ENCODE measurements at regions not wholly inside any gene's neighbourhood (a gene's known extent, or its start where the extent isn't known, plus 50 kb on each side); places are given as distances from the start of the nearest gene placed in this dataset.

- Histone ChIP-seq H3K9me3 (ENCODE audit: control insufficient read depth, low read length) (peaks cover 31% of the 10 kb centered on the region), H3K4me3 (ENCODE audit: insufficient read depth in 1 of 2, low read depth in 1 of 2, low read length in 2 of 2) (no peak overlapping the region), H2AFZ (ENCODE audit: low read depth, low read length) (no peak overlapping the region), H3K4ac (ENCODE audit: low read depth in 1 of 2, low read length in 2 of 2) (no peak overlapping the region), H3K18ac (ENCODE audit: low read depth in 1 of 2, low read length in 2 of 2) (no peak overlapping the region), H3K27me3 (ENCODE audit: control insufficient read depth in 1 of 2, insufficient read depth in 1 of 2, low read length in 2 of 2) (no peaks in the 10 kb centered on the region), H2AK5ac (ENCODE audit: low read length, severe bottlenecking) (no peak overlapping the region), H3K9ac (ENCODE audit: low read length) (no peak overlapping the region), H3K4me1 (ENCODE audit: control insufficient read depth, insufficient read depth, low read depth, low read length) (no peaks in the 10 kb centered on the region), H2BK120ac (ENCODE audit: low read depth, low read length) (no peak overlapping the region), H3K4me2 (ENCODE audit: low read length, poor library complexity, severe bottlenecking) (no peak overlapping the region), H3K14ac (ENCODE audit: low read length in 2 of 2) (no peak overlapping the region), H2BK12ac (ENCODE audit: low read length in 2 of 2) (no peak overlapping the region), H3K36me3 (ENCODE audit: control insufficient read depth in 1 of 2, insufficient read depth in 2 of 2, low read depth in 1 of 2, low read length in 2 of 2) (no peaks in the 10 kb centered on the region), H2BK5ac (ENCODE audit: low read depth, low read length, poor library complexity, severe bottlenecking) (no peak overlapping the region), H4K91ac (ENCODE audit: low read length) (no peak overlapping the region), H3K27ac (ENCODE audit: low read length, poor library complexity, severe bottlenecking) (no peak overlapping the region), H4K8ac (ENCODE audit: low read length) (no peak overlapping the region), H3K23ac (ENCODE audit: low read length in 2 of 2) (no peak overlapping the region), H3K79me1 (replicated peaks; ENCODE audit: low read length, poor library complexity, severe bottlenecking) (no peaks in the 10 kb centered on the region), H2BK15ac (ENCODE audit: low read depth, poor library complexity, severe bottlenecking) (no peak overlapping the region)
- no peak for DNase-seq
- WGBS = no CpG with 5 or more reads among the region's 1 CpG
These were observed 68.4 kb downstream of the MEX3B start for GRCh38 chr15:81977464-81977863.

- no peak overlapping the region for H3K18ac ChIP-seq (ENCODE audit: low read depth in 1 of 2, low read length in 2 of 2)
- H3K27me3 ChIP-seq (ENCODE audit: control insufficient read depth in 1 of 2, insufficient read depth in 1 of 2, low read length in 2 of 2) = no peaks in the 10 kb centered on the region
- no peak overlapping the region for H2BK120ac ChIP-seq (ENCODE audit: low read depth, low read length)
- H3K9ac ChIP-seq (ENCODE audit: low read length) = no peak overlapping the region
- H3K9me3 ChIP-seq (ENCODE audit: control insufficient read depth, low read length) = no peaks in the 10 kb centered on the region
- H4K91ac ChIP-seq (ENCODE audit: low read length) = no peak overlapping the region
- H3K23ac ChIP-seq (ENCODE audit: low read length in 2 of 2) = no peak overlapping the region
- no peak overlapping the region for H3K4me3 ChIP-seq (ENCODE audit: insufficient read depth in 1 of 2, low read depth in 1 of 2, low read length in 2 of 2)
- H3K4me2 ChIP-seq (ENCODE audit: low read length, poor library complexity, severe bottlenecking) = no peak overlapping the region
- no CpG with 5 or more reads among the region's 2 CpGs for WGBS
- no peak overlapping the region for H2BK12ac ChIP-seq (ENCODE audit: low read length in 2 of 2)
- DNase-seq = no peak
- no peaks in the 10 kb centered on the region for H3K4me1 ChIP-seq (ENCODE audit: control insufficient read depth, insufficient read depth, low read depth, low read length)
- H2AFZ ChIP-seq (ENCODE audit: low read depth, low read length) = no peak overlapping the region
- H3K4ac ChIP-seq (ENCODE audit: low read depth in 1 of 2, low read length in 2 of 2) = no peak overlapping the region
- no peak overlapping the region for H2AK5ac ChIP-seq (ENCODE audit: low read length, severe bottlenecking)
- H3K27ac ChIP-seq (ENCODE audit: low read length, poor library complexity, severe bottlenecking) = no peak overlapping the region
- no peaks in the 10 kb centered on the region for H3K79me1 ChIP-seq (replicated peaks; ENCODE audit: low read length, poor library complexity, severe bottlenecking)
- H2BK15ac ChIP-seq (ENCODE audit: low read depth, poor library complexity, severe bottlenecking) = no peak overlapping the region
- no peaks in the 10 kb centered on the region for H3K36me3 ChIP-seq (ENCODE audit: control insufficient read depth in 1 of 2, insufficient read depth in 2 of 2, low read depth in 1 of 2, low read length in 2 of 2)
- H3K14ac ChIP-seq (ENCODE audit: low read length in 2 of 2) = no peak overlapping the region
- H4K8ac ChIP-seq (ENCODE audit: low read length) = no peak overlapping the region
- H2BK5ac ChIP-seq (ENCODE audit: low read depth, low read length, poor library complexity, severe bottlenecking) = no peak overlapping the region
These were observed 77.1 kb downstream of the MEX3B start for GRCh38 chr15:81968691-81969090.

GRCh38 chr15:81966631-81967030 is 79.2 kb downstream of the MEX3B start:
- WGBS = 14% methylated on average over 1 of the region's 3 CpGs
- H3K4me1 ChIP-seq (ENCODE audit: control insufficient read depth, insufficient read depth, low read depth, low read length) = no peaks in the 10 kb centered on the region
- H2BK15ac ChIP-seq (ENCODE audit: low read depth, poor library complexity, severe bottlenecking) = no peak overlapping the region
- no peak overlapping the region for H4K8ac ChIP-seq (ENCODE audit: low read length)
- H3K4ac ChIP-seq (ENCODE audit: low read depth in 1 of 2, low read length in 2 of 2) = no peak overlapping the region
- H3K4me3 ChIP-seq (ENCODE audit: insufficient read depth in 1 of 2, low read depth in 1 of 2, low read length in 2 of 2) = no peak overlapping the region
- no peak overlapping the region for H3K4me2 ChIP-seq (ENCODE audit: low read length, poor library complexity, severe bottlenecking)
- peak; percentile 41 for DNase-seq
- H3K23ac ChIP-seq (ENCODE audit: low read length in 2 of 2) = no peak overlapping the region
- H2AK5ac ChIP-seq (ENCODE audit: low read length, severe bottlenecking) = no peak overlapping the region
- no peak overlapping the region for H3K14ac ChIP-seq (ENCODE audit: low read length in 2 of 2)
- H3K18ac ChIP-seq (ENCODE audit: low read depth in 1 of 2, low read length in 2 of 2) = no peak overlapping the region
- no peaks in the 10 kb centered on the region for H3K79me1 ChIP-seq (replicated peaks; ENCODE audit: low read length, poor library complexity, severe bottlenecking)
- H3K9me3 ChIP-seq (ENCODE audit: control insufficient read depth, low read length) = no peaks in the 10 kb centered on the region
- H2AFZ ChIP-seq (ENCODE audit: low read depth, low read length) = no peak overlapping the region
- H2BK5ac ChIP-seq (ENCODE audit: low read depth, low read length, poor library complexity, severe bottlenecking) = no peak overlapping the region
- H3K27me3 ChIP-seq (ENCODE audit: control insufficient read depth in 1 of 2, insufficient read depth in 1 of 2, low read length in 2 of 2) = no peaks in the 10 kb centered on the region
- no peak overlapping the region for H3K27ac ChIP-seq (ENCODE audit: low read length, poor library complexity, severe bottlenecking)
- H2BK12ac ChIP-seq (ENCODE audit: low read length in 2 of 2) = no peak overlapping the region
- no peak overlapping the region for H2BK120ac ChIP-seq (ENCODE audit: low read depth, low read length)
- no peak overlapping the region for H3K9ac ChIP-seq (ENCODE audit: low read length)
- no peaks in the 10 kb centered on the region for H3K36me3 ChIP-seq (ENCODE audit: control insufficient read depth in 1 of 2, insufficient read depth in 2 of 2, low read depth in 1 of 2, low read length in 2 of 2)
- H4K91ac ChIP-seq (ENCODE audit: low read length) = no peak overlapping the region

DNA sequence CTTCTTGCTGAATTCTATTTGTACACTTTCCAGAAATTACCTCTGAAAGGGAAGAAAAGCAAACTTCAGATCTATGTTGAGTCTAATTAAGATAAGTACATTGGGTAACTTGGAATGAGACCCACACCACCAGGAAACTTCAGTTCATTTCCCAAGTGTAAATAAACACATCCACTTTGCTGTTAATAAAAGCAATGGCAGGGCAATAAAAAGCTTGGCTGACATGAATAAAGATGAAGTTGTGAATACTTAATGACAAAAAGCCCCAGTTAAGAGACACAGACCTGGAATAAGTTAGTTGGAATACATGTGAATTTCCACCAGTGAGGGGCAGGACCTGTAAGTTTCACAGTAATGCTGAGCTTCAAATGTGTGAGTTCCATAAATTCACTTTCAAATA is 83.3 kb downstream of the MEX3B start:
- H2BK5ac ChIP-seq (ENCODE audit: low read depth, low read length, poor library complexity, severe bottlenecking) = no peak overlapping the region
- no peak overlapping the region for H4K91ac ChIP-seq (ENCODE audit: low read length)
- H3K9me3 ChIP-seq (ENCODE audit: control insufficient read depth, low read length) = no peaks in the 10 kb centered on the region
- H2AFZ ChIP-seq (ENCODE audit: low read depth, low read length) = no peak overlapping the region
- no peaks in the 10 kb centered on the region for H3K4me1 ChIP-seq (ENCODE audit: control insufficient read depth, insufficient read depth, low read depth, low read length)
- H4K8ac ChIP-seq (ENCODE audit: low read length) = no peak overlapping the region
- H3K27ac ChIP-seq (ENCODE audit: low read length, poor library complexity, severe bottlenecking) = no peak overlapping the region
- H3K36me3 ChIP-seq (ENCODE audit: control insufficient read depth in 1 of 2, insufficient read depth in 2 of 2, low read depth in 1 of 2, low read length in 2 of 2) = no peaks in the 10 kb centered on the region
- H3K27me3 ChIP-seq (ENCODE audit: control insufficient read depth in 1 of 2, insufficient read depth in 1 of 2, low read length in 2 of 2) = no peaks in the 10 kb centered on the region
- no peak overlapping the region for H3K9ac ChIP-seq (ENCODE audit: low read length)
- H3K79me1 ChIP-seq (replicated peaks; ENCODE audit: low read length, poor library complexity, severe bottlenecking) = no peaks in the 10 kb centered on the region
- H2BK15ac ChIP-seq (ENCODE audit: low read depth, poor library complexity, severe bottlenecking) = no peak overlapping the region
- H3K4me2 ChIP-seq (ENCODE audit: low read length, poor library complexity, severe bottlenecking) = no peak overlapping the region
- no peak overlapping the region for H3K14ac ChIP-seq (ENCODE audit: low read length in 2 of 2)
- H3K23ac ChIP-seq (ENCODE audit: low read length in 2 of 2) = no peak overlapping the region
- no peak for DNase-seq
- H2BK120ac ChIP-seq (ENCODE audit: low read depth, low read length) = no peak overlapping the region
- no peak overlapping the region for H2AK5ac ChIP-seq (ENCODE audit: low read length, severe bottlenecking)
- H3K4me3 ChIP-seq (ENCODE audit: insufficient read depth in 1 of 2, low read depth in 1 of 2, low read length in 2 of 2) = no peak overlapping the region
- no peak overlapping the region for H3K4ac ChIP-seq (ENCODE audit: low read depth in 1 of 2, low read length in 2 of 2)
- H2BK12ac ChIP-seq (ENCODE audit: low read length in 2 of 2) = no peak overlapping the region
- no peak overlapping the region for H3K18ac ChIP-seq (ENCODE audit: low read depth in 1 of 2, low read length in 2 of 2)
